GM06990 (cell line): ENCODE measurements at regions not wholly inside any gene's neighbourhood (a gene's known extent, or its start where the extent isn't known, plus 50 kb on each side); places are given as distances from the start of the nearest gene placed in this dataset.

ENCODE experiments used
- DNase-seq: peaks from one replicate; pipeline ENCODE4 v3.0.0-alpha.2; 2011; ENCODE audit not compliant: insufficient read length; ENCODE audit errors: extremely low read depth
- H3K27me3 ChIP-seq: replicated peaks from 2 replicates; pipeline ENCODE4 v1.6.0; 2011; ENCODE audit warnings: low read length; ENCODE audit not compliant: control insufficient read depth, insufficient read depth
- H3K36me3 ChIP-seq: 2 replicates; pipeline ENCODE4 v1.5.1; 2011; ENCODE audit warnings: low read length; ENCODE audit not compliant: control insufficient read depth, insufficient read depth
- H3K4me3 ChIP-seq: replicated peaks from 2 replicates; pipeline ENCODE4 v1.5.1; 2011; ENCODE audit warnings: low read depth, mild to moderate bottlenecking, control low read depth, low read length
- TF ChIP-seq, protein P1 (sequence below): IDR thresholded peaks from 2 replicates; pipeline ENCODE4 v1.5.1; 2011; ENCODE audit warnings: low read length, control low read depth, mild to moderate bottlenecking, inconsistent platforms; ENCODE audit not compliant: insufficient read depth, poor library complexity, severe bottlenecking

DNA sequence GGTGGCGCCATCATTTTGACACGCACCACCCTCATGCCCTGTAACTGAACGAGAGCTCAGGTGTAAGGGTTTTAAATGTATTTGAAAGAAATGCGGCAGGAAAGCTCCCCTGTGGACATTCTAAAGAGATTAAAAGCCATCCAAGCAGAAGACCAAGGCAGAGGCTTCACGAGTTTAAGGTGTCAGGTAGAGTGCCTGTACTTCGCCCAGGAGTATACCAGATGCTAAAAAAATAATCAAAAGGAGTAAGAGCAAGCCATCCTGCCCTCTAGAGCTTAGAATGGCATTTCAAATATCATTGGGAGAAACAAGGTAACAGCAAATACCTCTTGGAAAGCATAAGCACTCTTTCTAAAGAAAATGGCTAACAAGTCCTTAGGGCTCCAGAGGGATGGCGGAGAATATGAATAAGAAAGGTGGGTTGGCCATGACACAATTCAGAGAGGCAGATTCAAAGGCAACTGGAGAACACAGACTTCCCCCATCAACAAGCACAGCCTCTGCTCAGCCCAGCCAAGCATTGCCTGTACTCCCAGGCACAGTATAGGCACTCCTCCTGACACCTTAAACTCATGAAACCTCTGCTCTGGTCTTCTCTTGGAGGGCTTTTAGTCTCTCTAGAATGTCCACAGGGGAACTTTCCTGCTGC, 447.6 kb downstream of the SUCLA2 start:
- no peak for DNase-seq
- Histone ChIP-seq H3K27me3 (no peaks in the 10 kb centered on the region; the same call in 1 of the 2 replicates), H3K36me3 (no peaks in the 10 kb centered on the region), H3K4me3 (no peak overlapping the region)
- TF ChIP-seq, protein P1, sequence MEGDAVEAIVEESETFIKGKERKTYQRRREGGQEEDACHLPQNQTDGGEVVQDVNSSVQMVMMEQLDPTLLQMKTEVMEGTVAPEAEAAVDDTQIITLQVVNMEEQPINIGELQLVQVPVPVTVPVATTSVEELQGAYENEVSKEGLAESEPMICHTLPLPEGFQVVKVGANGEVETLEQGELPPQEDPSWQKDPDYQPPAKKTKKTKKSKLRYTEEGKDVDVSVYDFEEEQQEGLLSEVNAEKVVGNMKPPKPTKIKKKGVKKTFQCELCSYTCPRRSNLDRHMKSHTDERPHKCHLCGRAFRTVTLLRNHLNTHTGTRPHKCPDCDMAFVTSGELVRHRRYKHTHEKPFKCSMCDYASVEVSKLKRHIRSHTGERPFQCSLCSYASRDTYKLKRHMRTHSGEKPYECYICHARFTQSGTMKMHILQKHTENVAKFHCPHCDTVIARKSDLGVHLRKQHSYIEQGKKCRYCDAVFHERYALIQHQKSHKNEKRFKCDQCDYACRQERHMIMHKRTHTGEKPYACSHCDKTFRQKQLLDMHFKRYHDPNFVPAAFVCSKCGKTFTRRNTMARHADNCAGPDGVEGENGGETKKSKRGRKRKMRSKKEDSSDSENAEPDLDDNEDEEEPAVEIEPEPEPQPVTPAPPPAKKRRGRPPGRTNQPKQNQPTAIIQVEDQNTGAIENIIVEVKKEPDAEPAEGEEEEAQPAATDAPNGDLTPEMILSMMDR = no peak

DNA sequence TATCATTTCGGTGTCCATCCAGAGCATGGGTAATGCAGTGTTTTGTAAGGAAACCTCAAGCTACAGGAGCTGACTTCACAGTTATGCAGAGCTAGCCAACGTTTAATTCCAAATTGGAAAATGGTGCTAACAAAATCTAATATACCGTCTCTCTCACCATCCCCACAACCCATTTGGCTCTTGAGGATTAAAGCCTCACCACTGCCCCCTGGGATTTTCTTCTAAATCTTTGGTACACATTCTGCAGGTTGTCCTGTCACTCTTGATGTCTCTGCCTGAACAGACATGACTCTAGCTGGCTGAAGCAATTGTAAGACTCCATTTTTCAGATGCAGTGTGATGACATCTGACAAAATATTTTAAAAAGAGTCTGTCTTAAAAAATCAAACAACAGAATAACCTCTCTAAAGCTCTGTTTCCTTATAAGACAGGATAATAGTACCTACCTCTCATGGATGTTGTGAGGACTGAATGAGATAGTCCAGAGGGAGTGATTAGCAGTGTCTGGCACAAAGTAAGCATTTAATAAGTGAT, 451.8 kb downstream of the SUCLA2 start:
- Histone ChIP-seq H3K27me3 (no peaks in the 10 kb centered on the region; the same call in 1 of the 2 replicates), H3K36me3 (no peaks in the 10 kb centered on the region), H3K4me3 (no peak overlapping the region)
- TF ChIP-seq, protein P1 = no peak
- DNase-seq = no peak

DNA sequence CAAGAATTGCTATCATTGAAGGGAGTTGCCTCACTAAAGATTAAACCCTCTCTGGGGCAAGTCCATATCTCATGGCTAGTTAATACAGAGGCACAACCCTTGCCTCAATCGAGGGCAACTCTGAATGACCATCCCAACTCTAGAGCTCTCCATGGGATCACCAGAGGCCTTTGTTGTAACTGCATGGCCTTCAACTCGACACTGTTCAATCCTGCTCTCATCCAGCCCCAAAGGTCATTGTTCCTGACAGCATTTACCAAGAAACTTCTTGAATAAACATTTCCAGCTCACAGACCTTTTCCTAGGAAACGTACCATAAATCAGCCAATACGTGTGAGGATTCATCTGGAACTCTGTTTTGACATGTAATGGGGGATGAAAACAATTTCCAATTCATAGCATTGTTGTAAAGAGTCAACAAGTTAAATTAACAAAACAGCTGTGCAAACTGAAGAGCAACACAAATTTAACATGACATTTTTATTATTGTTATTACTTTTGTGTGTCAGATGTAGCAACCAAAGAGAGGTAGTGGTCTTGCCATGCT, 452.7 kb downstream of the SUCLA2 start:
- DNase-seq = no peak
- H3K4me3 ChIP-seq = no peak overlapping the region
- TF ChIP-seq, protein P1 = no peak
- no peaks in the 10 kb centered on the region for H3K36me3 ChIP-seq
- no peaks in the 10 kb centered on the region for H3K27me3 ChIP-seq

DNA sequence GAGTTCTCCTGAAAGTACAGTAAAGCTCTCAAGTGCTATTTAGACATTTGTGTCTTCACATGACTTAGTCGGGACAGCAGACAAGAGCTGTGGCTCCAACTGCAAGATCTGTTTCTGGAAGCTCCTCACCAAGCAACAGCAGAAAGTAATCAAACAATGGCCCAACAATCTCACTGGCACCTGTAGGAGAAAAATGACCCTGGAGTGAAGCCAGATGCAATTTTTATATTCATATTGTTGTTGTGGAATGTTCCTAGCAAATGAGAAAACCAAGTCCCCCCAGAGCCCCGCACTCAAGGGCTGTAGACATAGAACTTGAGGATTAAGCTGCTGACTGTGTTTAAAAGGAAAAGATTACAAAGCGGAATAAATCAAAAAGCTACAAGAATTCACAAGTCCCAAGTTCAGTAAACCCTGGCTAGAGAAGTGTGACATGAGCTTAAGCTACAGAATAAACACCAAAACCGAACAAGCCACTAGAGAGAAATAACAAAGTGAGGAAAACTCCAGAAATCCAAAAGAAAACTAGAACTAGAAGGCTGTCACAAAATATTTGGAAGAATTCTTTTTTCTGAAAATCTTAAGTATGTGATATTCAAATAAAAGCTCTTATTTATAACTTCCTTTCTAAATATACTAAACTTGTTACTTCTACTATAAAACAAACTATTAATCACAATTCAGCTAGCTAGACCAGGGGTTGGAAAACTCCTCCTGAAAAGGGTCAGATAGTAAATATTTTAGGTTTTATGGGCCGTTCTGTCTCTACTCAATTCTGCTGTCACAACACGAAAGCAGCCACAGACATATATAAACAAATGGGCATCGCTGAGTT, 454.5 kb downstream of the SUCLA2 start:
- TF ChIP-seq, protein P1 = no peak
- DNase-seq = no peak
- H3K4me3 ChIP-seq = no peak overlapping the region
- H3K36me3 ChIP-seq = no peaks in the 10 kb centered on the region
- H3K27me3 ChIP-seq = no peaks in the 10 kb centered on the region

DNA sequence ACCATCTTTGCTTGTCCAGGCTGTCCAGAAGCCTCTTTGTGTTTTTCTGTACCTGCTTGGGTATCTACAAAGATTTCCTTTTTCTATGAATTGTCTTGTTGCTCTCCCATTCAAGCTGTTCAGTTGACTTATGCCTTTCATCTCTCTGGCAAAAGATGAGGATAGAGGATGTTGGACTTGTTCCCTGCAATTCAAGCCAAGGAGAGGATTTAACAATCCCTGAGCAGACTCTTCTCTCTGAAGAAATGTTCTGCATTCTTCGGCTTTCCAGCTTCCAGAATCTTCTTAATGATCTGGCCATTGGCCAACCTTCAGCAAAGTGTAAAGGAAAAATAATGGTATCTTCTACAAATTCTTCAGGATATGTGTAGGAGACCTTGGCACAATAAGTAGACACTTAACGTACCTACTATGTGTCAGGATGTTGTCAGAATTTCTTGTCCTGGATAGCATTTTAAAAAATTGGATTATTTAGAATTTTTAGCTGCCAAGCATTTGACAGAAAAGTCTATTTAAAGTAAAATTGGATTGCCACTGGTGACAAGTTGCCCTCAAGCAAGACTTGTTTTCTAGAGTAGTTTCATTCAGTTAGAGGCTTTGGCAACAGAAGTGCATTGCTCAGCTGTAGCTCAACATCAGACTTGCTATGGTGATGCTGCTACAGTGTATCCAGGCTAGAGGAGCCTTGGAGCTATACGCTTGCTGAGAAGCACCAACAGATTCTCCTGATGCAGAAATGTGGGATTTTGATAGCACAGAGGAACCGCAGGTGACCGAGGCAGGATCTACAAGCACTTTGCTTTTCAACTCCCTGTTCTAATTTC, 455.7 kb downstream of the SUCLA2 start:
- TF ChIP-seq, protein P1 = no peak

More for the DNA sequence above, 455.7 kb downstream of the SUCLA2 start:
- H3K4me3 ChIP-seq = no peak overlapping the region
- no peak for DNase-seq
- no peaks in the 10 kb centered on the region for H3K36me3 ChIP-seq
- no peaks in the 10 kb centered on the region for H3K27me3 ChIP-seq
